ENCODE measurements at regions not wholly inside any gene's neighbourhood (a gene's known extent, or its start where the extent isn't known, plus 50 kb on each side); places are given as distances from the start of the nearest gene placed in this dataset.

DNA sequence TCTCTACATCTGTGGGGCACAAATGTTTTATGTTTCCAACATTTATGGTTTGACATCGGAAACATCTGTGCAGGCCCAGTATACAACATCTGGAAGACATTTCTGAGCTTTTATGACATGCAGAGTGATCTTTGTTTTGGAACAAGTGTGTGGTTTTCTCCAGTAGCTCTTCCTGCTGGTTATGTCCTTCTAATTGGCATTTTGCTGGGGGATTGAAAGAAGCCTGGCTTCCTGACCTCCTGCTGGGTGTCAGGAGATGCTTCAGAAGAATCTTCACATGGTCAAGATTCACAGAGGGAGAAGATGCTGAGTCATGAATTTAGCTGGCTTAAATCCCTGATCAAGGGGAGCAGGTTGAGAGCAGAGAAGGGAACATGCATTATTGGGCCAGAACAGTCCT lies 279.5 kb upstream of the MYOCD start:
- DNase-seq = peak; percentile 90

DNA sequence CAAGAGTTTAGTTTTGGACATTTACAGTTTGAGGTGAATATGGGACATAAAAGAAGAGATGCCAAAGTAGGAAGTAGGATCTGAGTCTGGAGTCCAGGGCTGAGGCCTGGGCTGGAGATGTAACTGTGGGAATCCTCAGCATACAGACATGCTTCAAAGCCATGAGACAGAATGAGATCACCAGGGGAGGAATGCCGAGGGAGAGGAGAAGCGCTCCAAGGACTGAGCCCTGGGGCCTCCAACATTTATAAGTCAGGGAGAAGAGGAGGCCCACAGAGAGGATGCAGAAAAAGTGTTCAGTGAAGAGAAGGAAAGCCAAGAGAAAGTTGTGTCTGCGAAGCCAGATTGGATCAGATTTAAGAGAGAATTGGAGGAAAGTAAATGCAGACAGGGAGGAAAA lies 277.5 kb upstream of the MYOCD start:
- DNase-seq = peak; percentile 89

GRCh38 chr17:12389421-12389820 lies 276.3 kb upstream of the MYOCD start:
- DNase-seq = no peak

- no peak for DNase-seq
Observed at GRCh38 chr17:12390631-12391030, 275.1 kb upstream of the MYOCD start.

DNA sequence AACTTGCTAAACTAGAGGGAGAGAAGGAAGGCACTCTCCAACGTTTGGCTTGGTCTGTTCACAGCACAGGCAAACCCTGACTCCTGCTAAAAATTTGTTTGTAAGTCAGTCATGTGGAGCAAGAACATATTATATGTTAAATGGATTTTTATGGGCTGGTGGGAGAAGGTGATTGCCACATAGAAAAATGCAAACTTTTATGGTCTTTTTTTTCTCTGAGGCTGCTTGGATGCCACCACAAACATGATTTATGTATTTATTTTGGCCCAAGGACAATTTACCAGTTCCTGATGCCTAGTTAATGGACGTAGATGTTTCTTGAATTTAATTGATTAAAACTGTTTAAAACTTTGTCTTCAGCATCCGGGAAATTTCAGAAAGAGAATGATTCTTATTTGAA lies 274.2 kb upstream of the MYOCD start:
- peak; percentile 57 for DNase-seq

DNA sequence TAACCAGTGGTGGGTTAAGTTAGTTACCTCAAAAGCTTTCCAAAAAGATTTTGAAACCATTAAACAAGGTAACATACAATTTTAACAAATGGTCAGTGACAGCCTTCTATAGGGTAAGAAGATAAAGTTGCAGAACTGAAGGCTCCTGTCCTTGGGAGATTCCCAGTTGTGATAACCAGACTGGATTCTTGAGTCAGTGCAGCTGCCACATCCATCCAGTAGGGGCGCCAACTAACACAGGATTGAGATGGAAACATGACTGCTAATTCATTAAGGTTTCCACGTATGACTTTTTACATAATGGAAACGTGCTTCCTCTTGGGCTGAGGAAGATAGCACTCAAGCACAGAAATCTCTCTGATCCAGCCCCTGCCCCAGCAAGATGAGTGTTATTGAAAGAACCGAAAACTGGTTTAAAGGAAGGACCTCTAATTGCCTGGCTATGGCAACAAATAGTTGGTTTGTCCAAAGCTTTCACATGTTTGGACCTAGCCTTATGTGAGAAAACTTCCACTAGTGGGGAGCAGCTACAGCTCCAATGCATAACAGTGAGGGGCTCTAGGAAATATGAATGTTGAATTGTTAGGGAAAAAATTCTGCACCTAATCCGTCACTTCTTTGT lies 269.8 kb upstream of the MYOCD start:
- DNase-seq = no peak

DNA sequence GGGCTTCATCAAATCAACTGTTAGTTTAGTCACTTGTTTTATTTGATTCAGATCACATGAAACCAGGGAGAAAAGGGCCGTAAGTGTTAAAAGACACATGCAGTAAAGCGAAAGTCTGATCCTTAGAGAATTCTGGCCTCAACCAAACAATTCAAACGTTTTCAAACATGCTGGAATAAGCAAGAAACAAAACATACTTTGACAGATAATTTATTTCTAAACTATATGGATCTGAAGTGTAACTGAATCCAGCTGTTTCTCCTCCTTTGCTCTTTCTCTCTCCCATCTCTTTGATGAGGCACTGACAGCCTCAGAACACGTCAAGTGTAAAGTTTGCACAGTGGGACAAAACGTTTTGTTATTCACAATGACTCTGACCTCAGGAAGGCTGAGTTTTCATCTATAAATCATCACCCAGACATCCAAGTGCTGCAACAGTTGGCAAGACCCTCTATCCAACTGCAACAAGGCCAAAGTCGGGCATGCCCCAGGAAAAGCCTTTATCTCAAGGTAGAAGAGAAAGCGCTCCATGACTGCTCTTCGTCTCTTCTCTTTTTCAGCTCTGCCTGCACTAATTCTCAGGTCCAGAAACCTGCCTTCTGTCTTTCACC lies 267.1 kb upstream of the MYOCD start:
- peak; percentile 92 for DNase-seq

DNA sequence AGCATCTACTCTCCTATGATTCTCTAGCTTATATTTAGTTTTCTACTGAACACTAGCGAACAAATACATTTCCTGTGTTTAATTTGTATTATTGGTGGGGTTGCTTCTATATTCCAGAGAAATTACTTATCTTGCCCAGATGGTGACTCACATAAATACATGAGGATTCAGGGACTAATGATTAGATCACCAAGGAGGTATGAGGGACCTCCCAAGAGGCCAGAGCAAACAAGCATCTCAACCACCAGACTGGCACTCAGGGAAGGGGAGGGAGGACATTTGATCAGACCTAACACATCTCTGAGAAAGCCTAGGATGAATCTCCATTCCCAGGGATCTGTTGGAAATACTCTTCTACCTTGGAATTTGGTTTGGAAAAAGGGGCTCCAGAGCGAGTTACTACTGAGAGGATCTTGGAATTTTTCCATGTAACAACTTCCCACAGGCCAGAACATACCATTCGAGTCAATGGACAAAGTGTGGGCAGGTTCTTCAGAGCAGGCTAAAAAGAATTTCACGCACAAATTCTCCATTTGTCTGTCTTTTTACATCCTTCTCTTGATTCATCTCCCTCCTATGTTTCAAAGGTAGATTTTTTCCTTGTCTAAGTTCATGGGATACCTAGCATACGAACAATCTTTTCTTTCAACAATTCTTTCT lies 262.6 kb upstream of the MYOCD start:
- peak; percentile 98 for DNase-seq

GRCh38 chr17:12403881-12404398 lies 261.8 kb upstream of the MYOCD start:
- DNase-seq = no peak

DNA sequence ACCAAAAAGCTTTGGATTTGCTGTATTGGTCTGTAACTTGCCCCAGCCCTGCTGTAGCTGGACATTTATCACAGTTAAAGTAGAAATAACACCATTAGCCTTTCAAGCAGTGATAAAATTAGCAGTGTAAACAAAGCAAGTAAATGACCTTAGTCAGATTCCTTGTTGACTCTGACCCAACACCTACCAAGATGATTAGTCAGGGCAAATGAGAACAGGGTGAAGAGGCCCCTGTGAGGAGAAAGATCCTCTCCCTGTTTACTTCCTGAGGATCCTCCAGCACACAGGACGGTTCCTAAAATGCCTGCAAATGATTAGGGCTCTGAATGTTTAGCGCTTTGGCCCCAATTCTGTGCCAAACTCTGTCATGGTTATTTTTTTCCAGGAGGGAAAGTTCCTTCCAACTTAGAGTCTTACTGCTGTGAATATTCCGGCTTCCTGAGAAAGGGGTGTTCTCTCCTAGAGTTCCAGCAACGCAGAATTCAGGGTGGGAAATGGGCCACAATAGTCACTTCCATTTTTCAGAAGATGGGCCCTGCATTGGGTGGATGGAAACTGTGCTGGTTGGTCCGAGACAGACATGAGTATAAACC lies 259.0 kb upstream of the MYOCD start:
- DNase-seq = peak; percentile 48

DNA sequence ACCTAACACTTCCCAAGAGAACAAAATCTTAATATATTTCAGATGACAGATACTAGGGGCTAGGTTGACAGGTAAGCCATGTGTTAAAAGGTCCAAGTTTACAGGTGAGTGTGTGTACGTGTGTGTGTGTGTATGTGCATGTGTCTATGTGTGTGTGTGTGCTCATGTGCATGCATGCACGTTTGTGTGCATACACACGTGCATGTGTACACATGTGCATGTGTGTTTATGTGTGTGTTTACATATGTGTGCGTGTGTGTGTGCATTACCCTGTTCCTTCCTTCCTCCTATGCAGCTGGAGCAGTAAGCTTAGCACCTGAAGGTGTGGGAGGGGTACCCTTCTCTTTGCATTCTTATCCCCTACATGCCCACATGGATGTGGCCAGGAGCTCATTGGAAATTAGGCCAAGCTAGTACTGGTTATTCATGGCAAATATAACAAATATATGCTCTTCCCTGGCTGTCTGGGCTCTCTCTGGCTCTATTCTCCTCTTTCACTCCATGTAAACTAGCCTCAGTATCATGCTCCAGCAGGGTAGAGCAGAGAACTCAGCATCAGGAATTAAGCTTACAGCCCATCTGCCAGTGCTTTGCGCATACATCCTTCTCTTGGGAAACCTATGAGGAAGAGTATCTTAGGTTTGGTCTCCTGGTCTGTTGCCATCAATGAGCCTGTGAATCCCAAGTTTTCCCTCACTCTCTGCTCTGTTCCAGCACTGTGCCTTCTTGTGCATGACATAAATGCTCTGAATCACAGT lies 258.0 kb upstream of the MYOCD start:
- no peak for DNase-seq

DNA sequence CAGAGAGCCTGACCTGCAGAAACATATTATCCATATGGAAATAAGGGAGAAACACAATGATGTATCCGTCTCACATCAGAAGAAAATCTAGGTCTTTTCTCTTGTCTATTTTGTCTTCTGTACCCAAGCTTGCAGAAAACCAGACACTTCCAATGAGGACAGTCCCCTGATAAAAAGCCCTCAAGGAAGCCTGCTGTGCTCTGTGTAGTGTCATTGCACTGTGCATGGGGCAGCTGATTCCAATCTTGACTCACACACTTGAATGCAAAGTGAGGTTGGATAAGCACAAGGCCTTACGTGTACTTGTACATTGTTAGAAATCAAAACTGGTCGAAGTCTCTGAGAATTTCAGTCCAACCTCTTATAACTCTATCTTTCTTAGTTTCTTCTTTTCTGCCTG lies 256.6 kb upstream of the MYOCD start:
- no peak for DNase-seq

- no peak for DNase-seq
Observed at GRCh38 chr17:12410717-12411116, 255.0 kb upstream of the MYOCD start.

GRCh38 chr17:12415031-12415430 lies 250.7 kb upstream of the MYOCD start:
- peak; percentile 49 for DNase-seq

- no peak for DNase-seq
Observed at GRCh38 chr17:12421077-12421476, 244.6 kb upstream of the MYOCD start.

GRCh38 chr17:12421646-12422306 lies 243.9 kb upstream of the MYOCD start:
- no peak for DNase-seq

GRCh38 chr17:12422651-12423050 lies 243.0 kb upstream of the MYOCD start:
- DNase-seq = no peak

GRCh38 chr17:12423337-12423736 lies 242.4 kb upstream of the MYOCD start:
- DNase-seq = no peak

GRCh38 chr17:12429116-12429515 lies 236.6 kb upstream of the MYOCD start:
- DNase-seq = no peak

DNA sequence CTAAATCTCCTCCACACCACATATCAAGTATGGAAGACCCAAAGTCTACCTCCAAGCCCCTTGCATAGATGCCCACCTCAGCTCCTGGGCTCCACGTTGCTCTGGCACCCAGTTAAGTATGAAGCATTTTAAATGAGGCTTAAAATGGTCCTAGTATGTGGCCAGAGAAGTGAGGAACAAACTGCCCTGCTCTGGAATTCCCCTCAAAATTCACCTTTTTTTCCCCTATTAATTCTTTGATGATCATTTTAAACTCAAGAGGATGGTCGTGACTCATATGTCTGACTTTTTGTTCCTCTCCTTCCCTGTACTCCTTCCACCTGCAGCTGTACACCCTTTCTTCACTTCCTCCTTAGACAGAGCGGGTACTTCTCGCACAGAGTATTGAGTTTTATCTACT lies 234.5 kb upstream of the MYOCD start:
- DNase-seq = no peak

GRCh38 chr17:12438212-12438611 lies 227.5 kb upstream of the MYOCD start:
- no peak for DNase-seq
